Stomach (tissue), 8 donors: ENCODE measurements at regions not wholly inside any gene's neighbourhood (a gene's known extent, or its start where the extent isn't known, plus 50 kb on each side); places are given as distances from the start of the nearest gene placed in this dataset.

Source experiments
- DNase-seq, 2 donors: peaks; one replicate each; pipeline versions ENCODE4 v3.0.0 to v3.0.0-alpha.2; 2013 to 2019
- H3K27ac ChIP-seq, 5 donors: fragments of 200-600 bp in 4 of 5; sonication (generic) in 4 of 5; one replicate each; pipeline ENCODE4 v1.5.1; 2013 to 2019; ENCODE audit warnings: mild to moderate bottlenecking in 1 of 5, moderate library complexity in 1 of 5
- H3K27me3 ChIP-seq, 3 donors: fragments of 200-600 bp; sonication (generic); one replicate each; pipeline ENCODE4 v1.5.1; 2017 to 2019; ENCODE audit warnings: mixed run types in 1 of 3
- H3K36me3 ChIP-seq, 4 donors: fragments of 200-600 bp; sonication (generic); 1 replicate in 3 of 4; 2 replicates in 1 of 4; pipeline ENCODE4 v1.5.1; 2016 to 2019
- H3K4me1 ChIP-seq, 4 donors: fragments of 200-600 bp; sonication (generic); one replicate each; pipeline ENCODE4 v1.5.1; 2016 to 2019
- H3K4me3 ChIP-seq, 4 donors: fragments of 200-600 bp; sonication (generic) in 3 of 4; one replicate each; pipeline ENCODE4 v1.5.1; 2016 to 2019; ENCODE audit warnings: mild to moderate bottlenecking in 1 of 4
- H3K9me3 ChIP-seq, 4 donors: fragments of 200-600 bp; sonication (generic); one replicate each; pipeline ENCODE4 v1.5.1; 2016 to 2019
- CTCF ChIP-seq, 7 experiments: fragments of 450-650 bp in 4 of 7; fragments of 200-600 bp in 3 of 7; sonication (generic) in 3 of 7; IDR thresholded peaks; one replicate each; pipeline ENCODE4 v1.5.1; 2016 to 2019; ENCODE audit warnings: antibody characterized with exemption in 7 of 7, control low read depth in 2 of 7, mild to moderate bottlenecking in 1 of 7
- EP300 ChIP-seq: sonication (generic); formaldehyde crosslinking; IDR thresholded peaks from one replicate; pipeline ENCODE4 v1.6.1; 2017; ENCODE audit warnings: antibody characterized with exemption
- POLR2A ChIP-seq, 4 donors: fragments of 450-650 bp; IDR thresholded peaks; one replicate each; pipeline ENCODE4 v1.6.1; 2016; ENCODE audit warnings: antibody characterized with exemption in 4 of 4, control low read depth in 2 of 4, mild to moderate bottlenecking in 1 of 4, moderate library complexity in 1 of 4
- POLR2AphosphoS5 ChIP-seq, 3 donors: sonication (generic); formaldehyde crosslinking; IDR thresholded peaks; one replicate each; pipeline ENCODE4 v1.6.1; 2016; ENCODE audit warnings: antibody characterized with exemption in 3 of 3
- WGBS, 5 donors: extraction: QIAGEN DNeasy Blood & Tissue Kit in 3 of 5; methylation state at CpG; one replicate each; pipeline versions ENCODE4 v1.1.5 to v1.1.7; 2013 to 2018; 5-methylcytosine and 5-hydroxymethylcytosine counted together
- intact Hi-C: fragments of 100-400 bp; cut with DNase I; formaldehyde crosslinking; loops from one replicate; pipeline ENCODE4 v1.15.1; 2023; ENCODE audit warnings: low total_unique reads
- donor health status: healthy with polysubstance abuse.
- donor health status: Bipolar disorder and iron deficiency.
- donor health status: healthy.

GRCh38 chr3:178194539-178194938 is 341.7 kb upstream of the KCNMB2 start:
- TF ChIP-seq EP300 (no peak), CTCF (IDR thresholded peaks at IDR 0.05) (no peak), POLR2A (IDR thresholded peaks at IDR 0.05) (no peak), POLR2AphosphoS5 (IDR thresholded peaks at IDR 0.05) (no peak)
- Histone ChIP-seq H3K36me3 (no peaks in the 10 kb centered on the region), H3K9me3 (no peaks in the 10 kb centered on the region), H3K4me3 (no peak overlapping the region), H3K4me1 (no peaks in the 10 kb centered on the region), H3K27me3 (no peaks in the 10 kb centered on the region), H3K27ac (no peak overlapping the region)
- DNase-seq, result no peak
- WGBS, 5 donors, result 55 to 87% (median 73%) methylated on average over 4 of the region's 4 CpGs
- intact Hi-C loops, result no loop called here

- DNase-seq, result no peak
- intact Hi-C loops, result no loop called here
- Histone ChIP-seq H3K4me3 (no peak overlapping the region), H3K4me1 (no peaks in the 10 kb centered on the region), H3K36me3 (no peaks in the 10 kb centered on the region), H3K9me3 (no peaks in the 10 kb centered on the region), H3K27ac (no peak overlapping the region), H3K27me3 (no peaks in the 10 kb centered on the region)
- WGBS, 5 donors, result 79 to 87% (median 82%) methylated on average over 2 of the region's 2 CpGs
- no peak for TF ChIP-seq EP300
- TF ChIP-seq CTCF (IDR thresholded peaks at IDR 0.05), result no peak
- TF ChIP-seq POLR2A (IDR thresholded peaks at IDR 0.05), result no peak
- TF ChIP-seq POLR2AphosphoS5 (IDR thresholded peaks at IDR 0.05), result no peak
Observed at GRCh38 chr3:178195824-178196223, 340.4 kb upstream of the KCNMB2 start.

GRCh38 chr3:178198329-178198728 is 337.9 kb upstream of the KCNMB2 start:
- H3K27me3 ChIP-seq, result no peaks in the 10 kb centered on the region
- no peak for TF ChIP-seq POLR2AphosphoS5 (IDR thresholded peaks at IDR 0.05)
- no peak for TF ChIP-seq CTCF (IDR thresholded peaks at IDR 0.05)
- no peak for TF ChIP-seq EP300
- no peak for TF ChIP-seq POLR2A (IDR thresholded peaks at IDR 0.05)

GRCh38 chr3:178200316-178200715 is 335.9 kb upstream of the KCNMB2 start:
- Histone ChIP-seq H3K9me3 (no peaks in the 10 kb centered on the region), H3K4me1 (peaks cover 0 to 19% (median 9%) of the 10 kb centered on the region in 4 donors), H3K4me3 (no peak overlapping the region), H3K27ac (no peak overlapping the region), H3K27me3 (no peaks in the 10 kb centered on the region), H3K36me3 (no peaks in the 10 kb centered on the region)
- intact Hi-C loops, result no loop called here
- 89 to 98% (median 97%) methylated on average over 5 of the region's 5 CpGs for WGBS, 5 donors
- no peak for DNase-seq
- TF ChIP-seq EP300 (no peak), POLR2A (IDR thresholded peaks at IDR 0.05) (no peak), CTCF (IDR thresholded peaks at IDR 0.05) (no peak), POLR2AphosphoS5 (IDR thresholded peaks at IDR 0.05) (no peak)

More at GRCh38 chr3:178198329-178198728, 337.9 kb upstream of the KCNMB2 start:
- H3K36me3 ChIP-seq, result no peaks in the 10 kb centered on the region
- WGBS, 5 donors, result 56 to 90% (median 71%) methylated on average over 1 of the region's 1 CpG
- no peak overlapping the region for H3K4me3 ChIP-seq
- intact Hi-C loops, result no loop called here
- H3K27ac ChIP-seq, result no peak overlapping the region
- no peak for DNase-seq
- peaks cover 0 to 17% (median 7%) of the 10 kb centered on the region in 4 donors for H3K4me1 ChIP-seq
- H3K9me3 ChIP-seq, result no peaks in the 10 kb centered on the region
